ENCODE measurements at regions not wholly inside any gene's neighbourhood (a gene's known extent, or its start where the extent isn't known, plus 50 kb on each side); places are given as distances from the start of the nearest gene placed in this dataset.

GRCh38 chr18:6561016-6561415, 146.3 kb upstream of the L3MBTL4 start:
- TF ChIP-seq POLR2A (IDR thresholded peaks at IDR 0.05; ENCODE audit: insufficient read depth in 1 of 2, low read depth in 2 of 2, low read length in 2 of 2) (no peak), ZNF616 (CRISPR knock-in tag; IDR thresholded peaks at IDR 0.05; ENCODE audit: low read depth) (no peak)
